SU-DHL-6 (cell line): ENCODE measurements at regions not wholly inside any gene's neighbourhood (a gene's known extent, or its start where the extent isn't known, plus 50 kb on each side); places are given as distances from the start of the nearest gene placed in this dataset.

Source experiments
- CTCF ChIP-seq: fragments of 200-600 bp; sonication (generic); IDR thresholded peaks from one replicate; pipeline ENCODE4 v1.5.1; 2017; ENCODE audit warnings: antibody characterized with exemption, mild to moderate bottlenecking, low read length, moderate library complexity; ENCODE audit not compliant: insufficient read depth, poor library complexity, severe bottlenecking
- EZH2phosphoT487 ChIP-seq: fragments of 200-600 bp; sonication (generic), shearing (Covaris generic); conservative IDR thresholded peaks from 2 replicates; pipeline ENCODE4 v1.6.1; 2018; ENCODE audit warnings: mild to moderate bottlenecking, antibody characterized with exemption, low read length, moderate library complexity, mixed read lengths

DNA sequence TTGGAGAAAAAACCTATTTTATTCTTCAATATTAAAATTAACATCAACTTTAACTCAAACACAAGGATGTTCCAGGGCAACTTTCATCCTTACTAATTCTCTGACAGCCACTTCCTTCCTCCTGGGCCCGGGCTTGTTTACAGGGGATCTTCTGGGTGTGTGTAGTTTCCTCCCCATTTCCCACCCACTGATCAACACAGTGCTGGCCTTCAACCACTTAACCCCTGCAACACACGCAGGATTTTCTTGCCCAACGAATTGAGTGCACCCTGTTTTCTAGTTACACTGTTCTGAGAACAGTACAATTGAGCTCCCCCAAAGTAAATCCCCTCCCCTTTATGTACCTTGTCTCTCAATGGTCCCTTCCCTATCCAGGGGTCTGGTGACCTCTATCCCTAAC, 83.1 kb upstream of the RANBP3L start:
- TF ChIP-seq CTCF (no peak), EZH2phosphoT487 (no peak)
